ENCODE measurements at regions not wholly inside any gene's neighbourhood (a gene's known extent, or its start where the extent isn't known, plus 50 kb on each side); places are given as distances from the start of the nearest gene placed in this dataset.
A peak's percentile ranks its signal among the peaks of the same experiment; 100 is the strongest.

- DNase-seq (ENCODE audit: low read depth), result no peak
Measured at GRCh38 chr1:82969340-82969739, 1029.6 kb downstream of the TTLL7 start.

GRCh38 chr1:82962658-82963057, 1036.3 kb downstream of the TTLL7 start:
- DNase-seq (ENCODE audit: low read depth), result no peak

GRCh38 chr1:82950606-82951200, 1048.2 kb downstream of the TTLL7 start:
- DNase-seq (ENCODE audit: low read depth), result no peak

GRCh38 chr1:82948386-82948785, 1050.5 kb downstream of the TTLL7 start:
- no peak for DNase-seq (ENCODE audit: low read depth)

GRCh38 chr1:82947278-82947677, 1051.7 kb downstream of the TTLL7 start:
- no peak for DNase-seq (ENCODE audit: low read depth)

GRCh38 chr1:82946096-82946605, 1052.8 kb downstream of the TTLL7 start:
- DNase-seq (ENCODE audit: low read depth), result no peak

GRCh38 chr1:82944822-82945221, 1054.1 kb downstream of the TTLL7 start:
- DNase-seq (ENCODE audit: low read depth), result no peak

- DNase-seq (ENCODE audit: low read depth), result no peak
Measured at GRCh38 chr1:82934074-82934473, 1064.9 kb downstream of the TTLL7 start.

GRCh38 chr1:82932727-82933126, 1066.2 kb downstream of the TTLL7 start:
- DNase-seq (ENCODE audit: low read depth), result no peak

- no peak for DNase-seq (ENCODE audit: low read depth)
Measured at GRCh38 chr1:82932207-82932606, 1066.7 kb downstream of the TTLL7 start.

GRCh38 chr1:82931006-82931405, 1067.9 kb downstream of the TTLL7 start:
- DNase-seq (ENCODE audit: low read depth), result peak; percentile 5

GRCh38 chr1:82927753-82928152, 1071.2 kb downstream of the TTLL7 start:
- DNase-seq (ENCODE audit: low read depth), result no peak

- DNase-seq (ENCODE audit: low read depth), result no peak
Measured at GRCh38 chr1:82924666-82925065, 1074.3 kb downstream of the TTLL7 start.

GRCh38 chr1:82923931-82924330, 1075.0 kb downstream of the TTLL7 start:
- no peak for DNase-seq (ENCODE audit: low read depth)

GRCh38 chr1:82921759-82922158, 1077.2 kb downstream of the TTLL7 start:
- DNase-seq (ENCODE audit: low read depth), result no peak

GRCh38 chr1:82920418-82921248, 1078.3 kb downstream of the TTLL7 start:
- DNase-seq (ENCODE audit: low read depth), result no peak

- no peak for DNase-seq (ENCODE audit: low read depth)
Measured at GRCh38 chr1:82919837-82920236, 1079.1 kb downstream of the TTLL7 start.

GRCh38 chr1:82907313-82907712, 1091.6 kb downstream of the TTLL7 start:
- DNase-seq (ENCODE audit: low read depth), result no peak

GRCh38 chr1:82903626-82904025, 1095.3 kb downstream of the TTLL7 start:
- no peak for DNase-seq (ENCODE audit: low read depth)

GRCh38 chr1:82901561-82901960, 1097.4 kb downstream of the TTLL7 start:
- DNase-seq (ENCODE audit: low read depth), result no peak

GRCh38 chr1:82901118-82901517, 1097.8 kb downstream of the TTLL7 start:
- no peak for DNase-seq (ENCODE audit: low read depth)

GRCh38 chr1:82899017-82899416, 1098.3 kb downstream of the ADGRL2 start:
- DNase-seq (ENCODE audit: low read depth), result no peak

- DNase-seq (ENCODE audit: low read depth), result no peak
Measured at GRCh38 chr1:82897549-82897948, 1096.8 kb downstream of the ADGRL2 start.
